GM12874 (cell line): ENCODE measurements at regions not wholly inside any gene's neighbourhood (a gene's known extent, or its start where the extent isn't known, plus 50 kb on each side); places are given as distances from the start of the nearest gene placed in this dataset.

Experiments used
- TF ChIP-seq, protein P1 (sequence below): IDR thresholded peaks from 2 replicates; pipeline ENCODE4 v1.5.1; 2011; ENCODE audit warnings: low read depth, mild to moderate bottlenecking, control low read depth, low read length, moderate library complexity; ENCODE audit not compliant: insufficient read depth

GRCh38 chr2:147006736-147007141 is 838.1 kb upstream of the ACVR2A start:
- TF ChIP-seq, protein P1, sequence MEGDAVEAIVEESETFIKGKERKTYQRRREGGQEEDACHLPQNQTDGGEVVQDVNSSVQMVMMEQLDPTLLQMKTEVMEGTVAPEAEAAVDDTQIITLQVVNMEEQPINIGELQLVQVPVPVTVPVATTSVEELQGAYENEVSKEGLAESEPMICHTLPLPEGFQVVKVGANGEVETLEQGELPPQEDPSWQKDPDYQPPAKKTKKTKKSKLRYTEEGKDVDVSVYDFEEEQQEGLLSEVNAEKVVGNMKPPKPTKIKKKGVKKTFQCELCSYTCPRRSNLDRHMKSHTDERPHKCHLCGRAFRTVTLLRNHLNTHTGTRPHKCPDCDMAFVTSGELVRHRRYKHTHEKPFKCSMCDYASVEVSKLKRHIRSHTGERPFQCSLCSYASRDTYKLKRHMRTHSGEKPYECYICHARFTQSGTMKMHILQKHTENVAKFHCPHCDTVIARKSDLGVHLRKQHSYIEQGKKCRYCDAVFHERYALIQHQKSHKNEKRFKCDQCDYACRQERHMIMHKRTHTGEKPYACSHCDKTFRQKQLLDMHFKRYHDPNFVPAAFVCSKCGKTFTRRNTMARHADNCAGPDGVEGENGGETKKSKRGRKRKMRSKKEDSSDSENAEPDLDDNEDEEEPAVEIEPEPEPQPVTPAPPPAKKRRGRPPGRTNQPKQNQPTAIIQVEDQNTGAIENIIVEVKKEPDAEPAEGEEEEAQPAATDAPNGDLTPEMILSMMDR: no peak

DNA sequence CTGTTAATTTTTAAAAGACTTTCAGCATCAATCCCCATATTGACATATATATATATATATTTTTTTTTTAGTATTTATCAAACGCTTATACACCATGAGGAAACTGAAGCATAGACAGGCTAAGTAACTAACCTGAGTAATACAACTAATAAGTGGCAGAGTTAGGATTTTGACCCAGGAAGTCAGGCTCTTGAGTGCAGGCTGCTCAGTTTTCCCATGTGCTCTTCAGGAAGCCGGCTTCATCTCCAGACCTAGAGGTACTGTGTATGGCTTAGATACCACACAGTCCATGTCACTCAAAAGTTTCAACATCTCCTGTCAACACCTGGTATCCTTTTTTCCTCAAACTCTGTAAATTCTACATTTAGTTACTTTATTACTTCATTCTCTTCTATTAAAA is 841.7 kb upstream of the ACVR2A start:
- TF ChIP-seq, protein P1: no peak

GRCh38 chr2:147002256-147002655 is 842.6 kb upstream of the ACVR2A start:
- TF ChIP-seq, protein P1: no peak

GRCh38 chr2:147001061-147001460 is 843.8 kb upstream of the ACVR2A start:
- TF ChIP-seq, protein P1: no peak

GRCh38 chr2:146997945-146998344 is 846.9 kb upstream of the ACVR2A start:
- TF ChIP-seq, protein P1: no peak

GRCh38 chr2:146997488-146997887 is 847.3 kb upstream of the ACVR2A start:
- TF ChIP-seq, protein P1: no peak

DNA sequence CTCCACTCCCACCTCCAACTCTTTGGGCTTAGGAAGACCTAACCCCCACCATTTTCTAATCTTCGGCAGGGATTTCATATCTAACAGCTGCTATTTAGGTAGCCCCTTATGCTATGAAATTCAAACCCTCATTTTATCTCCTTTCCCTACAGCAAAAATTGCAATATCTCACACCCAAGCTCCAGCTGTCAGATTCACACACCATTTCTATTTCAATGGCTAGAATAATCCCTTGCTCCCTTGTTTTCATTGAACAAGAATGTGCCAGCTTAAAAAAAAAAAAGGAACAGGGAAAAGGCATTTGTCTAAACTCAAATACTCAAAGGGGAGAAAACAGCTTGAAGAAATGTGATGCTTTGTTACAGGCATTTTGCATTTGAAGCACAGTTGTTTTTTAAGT is 850.6 kb upstream of the ACVR2A start:
- TF ChIP-seq, protein P1: no peak

DNA sequence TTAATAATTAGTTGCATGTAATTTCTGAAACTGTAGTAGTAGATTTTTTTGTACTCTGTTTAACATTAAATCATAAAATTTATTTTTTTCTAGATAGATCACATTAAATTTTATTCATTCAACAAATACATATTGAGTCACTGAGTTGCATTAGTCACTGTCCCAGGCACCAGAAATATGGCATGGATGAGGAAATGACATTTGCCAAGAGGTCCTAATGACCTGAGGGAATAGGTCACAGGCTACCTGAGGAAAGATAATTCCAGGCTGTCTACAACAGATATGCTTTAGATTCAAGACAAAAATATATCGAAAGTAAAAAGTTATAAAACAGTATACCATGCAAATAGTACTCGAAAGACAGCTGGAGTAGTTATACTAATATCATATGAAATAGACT is 852.4 kb upstream of the ACVR2A start:
- TF ChIP-seq, protein P1: no peak
